Transverse colon (tissue), 4 donors: ENCODE measurements at regions not wholly inside any gene's neighbourhood (a gene's known extent, or its start where the extent isn't known, plus 50 kb on each side); places are given as distances from the start of the nearest gene placed in this dataset.

Experiments
- DNase-seq: peaks from one replicate; pipeline ENCODE4 v3.0.0-alpha.2; 2019
- H3K27ac ChIP-seq, 4 donors: fragments of 200-600 bp; sonication (generic); 2 replicates each; pipeline ENCODE4 v1.5.1; 2016 to 2018; ENCODE audit warnings: inconsistent platforms in 4 of 4
- H3K27me3 ChIP-seq: fragments of 200-600 bp; sonication (generic); 2 replicates; pipeline ENCODE4 v1.5.1; 2017; ENCODE audit warnings: inconsistent platforms
- H3K36me3 ChIP-seq, 4 donors: fragments of 200-600 bp; sonication (generic); 2 replicates each; pipeline ENCODE4 v1.5.1; 2017 to 2019; ENCODE audit warnings: inconsistent platforms in 4 of 4
- H3K4me1 ChIP-seq, 4 donors: fragments of 200-600 bp; sonication (generic); 2 replicates each; pipeline ENCODE4 v1.5.1; 2017 to 2020; ENCODE audit warnings: inconsistent platforms in 4 of 4
- H3K4me3 ChIP-seq, 4 donors: fragments of 200-600 bp; sonication (generic); 1 replicate in 1 of 4; 2 replicates in 3 of 4; pipeline versions ENCODE4 v1.5.1 to v1.6.1; 2017 to 2019; ENCODE audit warnings: inconsistent platforms in 4 of 4
- H3K9me3 ChIP-seq, 2 donors: fragments of 200-600 bp; sonication (generic); 2 replicates each; pipeline ENCODE4 v1.5.1; 2017 to 2019; ENCODE audit warnings: inconsistent platforms in 2 of 2
- EP300 ChIP-seq: sonication (generic); formaldehyde crosslinking; IDR thresholded peaks from one replicate; pipeline ENCODE4 v1.6.1; 2017; ENCODE audit warnings: antibody characterized with exemption, low read depth
- POLR2A ChIP-seq: fragments of 450-650 bp; IDR thresholded peaks from one replicate; pipeline ENCODE4 v1.6.1; 2016; ENCODE audit warnings: antibody characterized with exemption, mild to moderate bottlenecking, moderate library complexity
- POLR2AphosphoS5 ChIP-seq, 3 donors: sonication (generic); formaldehyde crosslinking; IDR thresholded peaks; one replicate each; pipeline ENCODE4 v1.6.1; 2016; ENCODE audit warnings: antibody characterized with exemption in 3 of 3
- WGBS, 2 donors: methylation state at CpG; one replicate each; pipeline ENCODE4 v1.1.5; 2018; ENCODE audit warnings: low coverage in 1 of 2; 5-methylcytosine and 5-hydroxymethylcytosine counted together
- in situ Hi-C, 4 donors: fragments of 200-750 bp; cut with MboI; loops; one replicate each; pipeline versions ENCODE4 v1.15.0 to v1.15.1; 2017; ENCODE audit warnings: low sequenced_read_pairs in 3 of 4, low pct_ligation_motif_present in 1 of 4, low pct_unique_long_range_greater_than_20kb in 1 of 4
- intact Hi-C: fragments of 100-400 bp; cut with DNase I; formaldehyde crosslinking; loops from one replicate; pipeline ENCODE4 v1.15.1; 2023; ENCODE audit warnings: low total_unique reads
- TF ChIP-seq, protein P1 (sequence below), 5 experiments: fragments of 200-600 bp in 3 of 5; fragments of 450-650 bp in 2 of 5; sonication (generic) in 3 of 5; IDR thresholded peaks; 1 replicate in 2 of 5; 2 replicates in 3 of 5; pipeline ENCODE4 v1.5.1; 2016 to 2017; ENCODE audit warnings: antibody characterized with exemption in 5 of 5, inconsistent platforms in 3 of 5, mild to moderate bottlenecking in 2 of 5, moderate library complexity in 1 of 5

- intact Hi-C loops = loop anchor here (1.0 kb wide), 1 partner anchor 14 kb away; no protein-coding TSS in a partner anchor
- Histone ChIP-seq H3K27me3 (no peaks in the 10 kb centered on the region), H3K9me3 (no peaks in the 10 kb centered on the region), H3K36me3 (no peaks in the 10 kb centered on the region), H3K4me3 (no peak overlapping the region), H3K27ac (no peak overlapping the region), H3K4me1 (no peaks in the 10 kb centered on the region)
- TF ChIP-seq POLR2A = no peak
- WGBS, 2 donors = 70 to 77% methylated on average over 3 of the region's 3 CpGs
- no peak for DNase-seq
- in situ Hi-C loops = no loop called here
Observed at GRCh38 chr1:218759795-218760194, 413.9 kb upstream of the LYPLAL1 start.

DNA sequence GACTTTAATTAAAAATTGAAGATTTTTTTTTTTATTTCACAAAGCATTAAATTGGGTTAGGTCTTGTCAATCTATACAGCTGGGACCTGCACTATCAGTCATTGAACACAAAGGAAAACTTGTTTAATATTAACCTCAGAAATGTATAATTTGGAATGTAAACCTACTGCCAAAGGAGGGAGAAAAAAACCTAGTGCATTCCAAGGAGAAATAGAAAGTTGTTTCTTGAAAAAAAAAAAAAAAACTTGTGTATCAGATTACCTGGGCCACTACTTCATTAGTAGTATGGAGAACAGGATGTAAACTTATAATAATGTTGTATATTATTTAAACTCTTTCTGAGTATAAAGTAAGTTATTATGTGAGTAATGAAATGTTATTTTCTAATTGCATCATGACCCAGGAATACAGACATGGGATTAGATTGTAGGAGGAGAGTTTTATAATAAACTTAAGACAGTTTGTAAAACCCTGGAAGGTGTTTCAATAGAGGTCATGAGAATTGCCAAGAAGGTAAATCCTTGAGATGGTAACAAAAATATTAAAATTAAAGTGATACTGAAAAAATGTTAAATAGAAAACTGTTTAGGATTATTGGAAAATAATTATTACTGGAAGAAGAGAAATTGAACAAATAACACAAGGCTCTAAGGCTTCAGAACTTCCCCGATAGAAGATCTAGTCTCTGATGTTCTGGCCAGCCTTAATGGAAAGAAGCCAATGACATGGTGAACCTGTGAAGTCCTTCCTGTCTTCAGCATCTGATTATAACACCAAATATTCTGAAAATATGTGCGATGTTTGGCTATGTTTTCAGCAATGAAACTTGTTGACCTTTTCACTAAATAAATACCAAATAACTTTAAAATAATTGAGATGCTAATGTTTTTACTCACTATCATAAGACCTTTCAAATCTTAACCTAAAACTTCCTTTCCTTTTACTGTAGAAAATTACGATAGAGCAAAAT, 412.8 kb upstream of the LYPLAL1 start:
- Histone ChIP-seq H3K4me1 (no peaks in the 10 kb centered on the region), H3K36me3 (no peaks in the 10 kb centered on the region), H3K27me3 (no peaks in the 10 kb centered on the region), H3K4me3 (no peak overlapping the region), H3K27ac (no peak overlapping the region), H3K9me3 (no peaks in the 10 kb centered on the region)
- in situ Hi-C loops (no loop called here), intact Hi-C loops (no loop called here)
- DNase-seq = no peak
- TF ChIP-seq, protein P1, sequence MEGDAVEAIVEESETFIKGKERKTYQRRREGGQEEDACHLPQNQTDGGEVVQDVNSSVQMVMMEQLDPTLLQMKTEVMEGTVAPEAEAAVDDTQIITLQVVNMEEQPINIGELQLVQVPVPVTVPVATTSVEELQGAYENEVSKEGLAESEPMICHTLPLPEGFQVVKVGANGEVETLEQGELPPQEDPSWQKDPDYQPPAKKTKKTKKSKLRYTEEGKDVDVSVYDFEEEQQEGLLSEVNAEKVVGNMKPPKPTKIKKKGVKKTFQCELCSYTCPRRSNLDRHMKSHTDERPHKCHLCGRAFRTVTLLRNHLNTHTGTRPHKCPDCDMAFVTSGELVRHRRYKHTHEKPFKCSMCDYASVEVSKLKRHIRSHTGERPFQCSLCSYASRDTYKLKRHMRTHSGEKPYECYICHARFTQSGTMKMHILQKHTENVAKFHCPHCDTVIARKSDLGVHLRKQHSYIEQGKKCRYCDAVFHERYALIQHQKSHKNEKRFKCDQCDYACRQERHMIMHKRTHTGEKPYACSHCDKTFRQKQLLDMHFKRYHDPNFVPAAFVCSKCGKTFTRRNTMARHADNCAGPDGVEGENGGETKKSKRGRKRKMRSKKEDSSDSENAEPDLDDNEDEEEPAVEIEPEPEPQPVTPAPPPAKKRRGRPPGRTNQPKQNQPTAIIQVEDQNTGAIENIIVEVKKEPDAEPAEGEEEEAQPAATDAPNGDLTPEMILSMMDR (IDR thresholded peaks at IDR 0.05) = no peak
- TF ChIP-seq POLR2AphosphoS5 (IDR thresholded peaks at IDR 0.05) (no peak), EP300 (no peak), POLR2A (no peak)
- WGBS, 2 donors = 79 to 84% methylated on average over 3 of the region's 3 CpGs

- Histone ChIP-seq H3K36me3 (no peaks in the 10 kb centered on the region), H3K4me3 (no peak overlapping the region), H3K4me1 (no peaks in the 10 kb centered on the region), H3K9me3 (no peaks in the 10 kb centered on the region), H3K27ac (no peak overlapping the region), H3K27me3 (no peaks in the 10 kb centered on the region)
- intact Hi-C loops (no loop called here), in situ Hi-C loops (no loop called here)
- 69 to 100% methylated on average over 1 to 2 of the region's 2 CpGs for WGBS, 2 donors
- no peak for TF ChIP-seq POLR2A
- TF ChIP-seq POLR2AphosphoS5 (IDR thresholded peaks at IDR 0.05) = no peak
- TF ChIP-seq, protein P1 (IDR thresholded peaks at IDR 0.05) = no peak
- TF ChIP-seq EP300 = no peak
- no peak for DNase-seq
Observed at GRCh38 chr1:218763538-218763937, 410.1 kb upstream of the LYPLAL1 start.

DNA sequence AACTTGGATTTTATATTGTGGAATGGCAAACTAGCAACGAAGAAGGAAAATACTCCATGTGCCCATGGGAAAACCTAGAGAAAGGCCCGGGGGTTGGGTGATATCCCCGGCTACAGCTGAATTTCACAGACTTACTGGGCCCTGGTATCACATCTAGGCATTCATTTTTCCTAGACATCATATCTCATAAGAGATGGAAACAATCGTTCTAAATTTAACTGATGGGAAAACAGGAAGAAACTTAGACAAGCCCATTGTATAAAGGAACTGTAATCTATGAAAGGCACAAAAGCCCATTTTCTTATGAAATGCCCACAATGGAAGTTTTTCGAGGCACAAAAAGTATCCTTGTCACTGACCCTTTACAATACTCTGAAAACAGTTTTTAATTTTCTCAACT, 407.9 kb upstream of the LYPLAL1 start:
- no peaks in the 10 kb centered on the region for H3K36me3 ChIP-seq
- no peak for DNase-seq
- H3K27ac ChIP-seq = no peak overlapping the region
- in situ Hi-C loops = no loop called here
- intact Hi-C loops = no loop called here
- no peak overlapping the region for H3K4me3 ChIP-seq
- 60 to 84% methylated on average over 3 to 5 of the region's 5 CpGs for WGBS, 2 donors
- H3K27me3 ChIP-seq = no peaks in the 10 kb centered on the region
- TF ChIP-seq POLR2A (no peak), EP300 (no peak), POLR2AphosphoS5 (IDR thresholded peaks at IDR 0.05) (no peak)
- TF ChIP-seq, protein P1 (IDR thresholded peaks at IDR 0.05) = no peak
- no peaks in the 10 kb centered on the region for H3K9me3 ChIP-seq
- no peaks in the 10 kb centered on the region for H3K4me1 ChIP-seq
